Mucosa of descending colon (tissue), 3 donors: ENCODE measurements at regions not wholly inside any gene's neighbourhood (a gene's known extent, or its start where the extent isn't known, plus 50 kb on each side); places are given as distances from the start of the nearest gene placed in this dataset.

ENCODE experiments used
- ATAC-seq: fragments of 200-7000 bp; cut with Tn5 transposase; one replicate; pipeline ENCODE4 v1.9.1; 2020; ENCODE audit warnings: mild to moderate bottlenecking, moderate library complexity
- DNase-seq, 3 donors: peaks; one replicate each; pipeline ENCODE4 v3.0.0-alpha.2; 2020
- H3K36me3 ChIP-seq: fragments of 200-600 bp; one replicate; pipeline ENCODE4 v1.8.0; 2021; ENCODE audit warnings: low read depth, mild to moderate bottlenecking
- H3K4me1 ChIP-seq: fragments of 200-600 bp; one replicate; pipeline ENCODE4 v1.8.0; 2021; ENCODE audit warnings: low read depth, mild to moderate bottlenecking
- H3K4me3 ChIP-seq: fragments of 200-600 bp; one replicate; pipeline ENCODE4 v1.8.0; 2021; ENCODE audit warnings: mild to moderate bottlenecking
- H3K9me3 ChIP-seq: fragments of 200-600 bp; one replicate; pipeline ENCODE4 v1.8.0; 2021; ENCODE audit warnings: mild to moderate bottlenecking
- intact Hi-C, 2 donors: fragments of 100-400 bp; cut with DNase I in 1 of 2; cut with micrococcal nuclease in 1 of 2; formaldehyde crosslinking; loops; one replicate each; pipeline versions ENCODE4 v1.11.0 to v1.11.1; 2022; cut with DNase I, micrococcal nuclease
- TF ChIP-seq, protein P1 (sequence below): fragments of 200-600 bp; IDR thresholded peaks from one replicate; pipeline ENCODE4 v1.8.0; 2022; ENCODE audit warnings: antibody characterized with exemption, mild to moderate bottlenecking
- donor health status: DM: no; HTN: no; CAD: no; lungs with moderate emphysema.
- donor health status: DM: no; HTN: no; CAD: no.
- donor health status: DM: no; HTN: yes; CAD: no.

DNA sequence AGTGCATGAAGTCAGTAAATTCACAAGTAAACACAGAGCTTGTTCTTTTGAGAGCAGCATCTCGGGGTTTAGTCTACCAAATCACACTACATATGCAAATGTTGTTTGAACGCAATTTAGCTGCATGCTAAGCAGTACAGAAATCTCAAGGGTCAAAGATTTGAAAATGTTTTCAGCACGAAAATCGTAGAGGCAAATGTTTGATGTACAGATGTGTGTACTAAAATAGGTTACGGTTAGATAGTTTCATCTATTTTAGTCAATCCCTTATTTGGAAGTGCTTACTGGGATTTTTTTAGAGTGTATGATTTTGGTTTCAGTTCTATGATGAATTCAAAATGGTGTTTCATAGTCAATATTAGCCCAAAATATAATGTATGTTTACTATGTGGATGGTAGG lies 1928.2 kb upstream of the TENM3 start:
- TF ChIP-seq, protein P1, sequence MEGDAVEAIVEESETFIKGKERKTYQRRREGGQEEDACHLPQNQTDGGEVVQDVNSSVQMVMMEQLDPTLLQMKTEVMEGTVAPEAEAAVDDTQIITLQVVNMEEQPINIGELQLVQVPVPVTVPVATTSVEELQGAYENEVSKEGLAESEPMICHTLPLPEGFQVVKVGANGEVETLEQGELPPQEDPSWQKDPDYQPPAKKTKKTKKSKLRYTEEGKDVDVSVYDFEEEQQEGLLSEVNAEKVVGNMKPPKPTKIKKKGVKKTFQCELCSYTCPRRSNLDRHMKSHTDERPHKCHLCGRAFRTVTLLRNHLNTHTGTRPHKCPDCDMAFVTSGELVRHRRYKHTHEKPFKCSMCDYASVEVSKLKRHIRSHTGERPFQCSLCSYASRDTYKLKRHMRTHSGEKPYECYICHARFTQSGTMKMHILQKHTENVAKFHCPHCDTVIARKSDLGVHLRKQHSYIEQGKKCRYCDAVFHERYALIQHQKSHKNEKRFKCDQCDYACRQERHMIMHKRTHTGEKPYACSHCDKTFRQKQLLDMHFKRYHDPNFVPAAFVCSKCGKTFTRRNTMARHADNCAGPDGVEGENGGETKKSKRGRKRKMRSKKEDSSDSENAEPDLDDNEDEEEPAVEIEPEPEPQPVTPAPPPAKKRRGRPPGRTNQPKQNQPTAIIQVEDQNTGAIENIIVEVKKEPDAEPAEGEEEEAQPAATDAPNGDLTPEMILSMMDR = no peak
- intact Hi-C loops = no loop called here
- ATAC-seq (no peak), DNase-seq (no peak)
- Histone ChIP-seq H3K4me1 (no peaks in the 10 kb centered on the region), H3K36me3 (no peaks in the 10 kb centered on the region), H3K4me3 (no peak overlapping the region), H3K9me3 (no peaks in the 10 kb centered on the region)

DNA sequence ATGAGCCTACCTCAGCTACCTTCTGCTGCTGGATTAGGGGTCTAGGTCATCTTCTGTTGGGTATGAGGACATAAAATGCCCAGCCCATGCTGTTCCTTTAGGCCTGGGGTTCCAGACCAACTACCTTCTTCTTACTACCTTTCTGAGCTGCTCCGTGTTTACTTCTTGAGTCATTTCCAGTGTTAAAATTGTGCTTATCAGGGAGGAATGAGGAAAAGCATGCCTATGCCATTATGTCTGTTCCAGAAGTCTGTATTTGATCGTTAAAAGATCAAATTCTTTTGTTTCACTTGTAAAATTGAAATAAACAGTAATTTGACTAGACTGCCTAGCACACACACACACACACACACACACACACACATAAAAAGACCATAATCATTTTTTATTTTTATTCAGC lies 1912.7 kb upstream of the TENM3 start:
- no peak for DNase-seq
- Histone ChIP-seq H3K9me3 (no peaks in the 10 kb centered on the region), H3K4me1 (no peaks in the 10 kb centered on the region), H3K36me3 (no peaks in the 10 kb centered on the region), H3K4me3 (no peak overlapping the region)
- ATAC-seq = no peak
- TF ChIP-seq, protein P1 = no peak
- intact Hi-C loops = no loop called here

DNA sequence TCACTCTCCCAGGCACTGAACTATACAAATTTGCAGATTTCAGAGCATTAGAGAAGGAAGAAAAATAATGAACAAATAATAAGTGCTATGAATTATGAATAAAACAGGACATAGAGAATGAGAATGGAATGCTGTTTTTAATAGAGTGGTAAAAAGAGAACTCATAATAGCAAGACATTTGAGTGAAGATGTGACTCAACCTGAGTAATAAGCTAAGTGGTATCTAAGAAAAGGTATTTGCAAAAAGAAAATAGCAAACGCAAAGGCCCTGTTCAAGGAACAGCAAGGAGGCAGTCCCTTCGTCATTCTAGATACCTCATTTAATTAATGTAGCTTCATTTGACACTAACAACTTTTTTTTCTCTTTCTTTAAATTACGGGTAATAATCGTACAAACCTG lies 1910.0 kb upstream of the TENM3 start:
- Histone ChIP-seq H3K4me3 (no peak overlapping the region), H3K36me3 (no peaks in the 10 kb centered on the region), H3K4me1 (no peaks in the 10 kb centered on the region), H3K9me3 (no peaks in the 10 kb centered on the region)
- no peak for ATAC-seq
- intact Hi-C loops = no loop called here
- DNase-seq = no peak
- TF ChIP-seq, protein P1 = no peak

DNA sequence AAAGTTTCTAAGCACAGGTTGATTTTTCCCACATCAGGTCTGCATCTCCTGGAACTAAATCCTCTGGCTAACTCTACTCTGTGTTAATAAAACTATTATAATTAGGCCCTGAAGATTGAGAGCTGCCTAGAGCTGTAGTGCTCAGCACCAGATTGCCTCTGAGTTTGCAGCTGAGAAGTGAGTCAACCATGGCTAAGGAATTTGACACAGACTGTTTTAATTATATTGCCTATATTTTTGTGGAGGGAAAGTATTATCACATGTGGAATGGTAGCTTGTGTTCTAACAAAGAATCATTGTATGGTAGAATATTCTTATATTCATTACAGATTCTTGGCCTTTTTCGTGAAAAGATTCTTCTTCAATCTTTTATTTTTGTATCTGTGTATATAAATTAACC lies 1907.6 kb upstream of the TENM3 start:
- Histone ChIP-seq H3K4me3 (no peak overlapping the region), H3K36me3 (no peaks in the 10 kb centered on the region), H3K4me1 (no peaks in the 10 kb centered on the region), H3K9me3 (no peaks in the 10 kb centered on the region)
- no peak for DNase-seq
- no peak for ATAC-seq
- TF ChIP-seq, protein P1 = no peak
- intact Hi-C loops = no loop called here

DNA sequence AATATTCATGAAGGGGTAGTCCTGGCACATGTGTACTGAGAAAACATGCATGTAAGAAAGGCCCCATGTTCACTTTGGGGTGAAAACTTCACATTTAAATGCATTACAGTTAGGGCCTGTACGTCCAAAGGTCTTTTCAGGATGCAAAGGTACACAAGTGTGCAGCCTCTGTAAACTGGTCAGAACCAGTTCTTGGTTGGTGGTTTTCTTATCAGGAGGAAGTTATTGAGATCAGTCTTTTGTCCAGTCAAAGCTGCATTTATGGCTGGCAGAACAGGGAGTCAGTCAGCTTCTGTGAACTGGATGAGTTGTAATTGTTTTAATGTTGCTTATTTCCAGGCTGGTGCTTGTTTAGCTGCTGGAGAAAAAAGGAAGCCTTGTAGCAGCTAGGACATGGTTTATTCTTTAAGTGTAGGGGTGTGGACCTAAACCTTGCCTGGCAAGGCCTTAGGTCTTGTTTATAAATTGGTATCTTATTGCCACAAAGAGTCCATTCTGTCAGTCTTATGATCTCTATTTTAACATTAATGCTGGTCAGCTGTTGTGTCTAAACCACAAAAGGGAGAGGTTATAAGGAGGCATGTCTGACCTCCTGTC lies 1906.6 kb upstream of the TENM3 start:
- DNase-seq (no peak), ATAC-seq (peak; percentile 66)
- no peak overlapping the region for H3K4me3 ChIP-seq
- intact Hi-C loops = no loop called here
- no peaks in the 10 kb centered on the region for H3K4me1 ChIP-seq
- H3K36me3 ChIP-seq = no peaks in the 10 kb centered on the region
- no peaks in the 10 kb centered on the region for H3K9me3 ChIP-seq
- TF ChIP-seq, protein P1 = no peak

DNA sequence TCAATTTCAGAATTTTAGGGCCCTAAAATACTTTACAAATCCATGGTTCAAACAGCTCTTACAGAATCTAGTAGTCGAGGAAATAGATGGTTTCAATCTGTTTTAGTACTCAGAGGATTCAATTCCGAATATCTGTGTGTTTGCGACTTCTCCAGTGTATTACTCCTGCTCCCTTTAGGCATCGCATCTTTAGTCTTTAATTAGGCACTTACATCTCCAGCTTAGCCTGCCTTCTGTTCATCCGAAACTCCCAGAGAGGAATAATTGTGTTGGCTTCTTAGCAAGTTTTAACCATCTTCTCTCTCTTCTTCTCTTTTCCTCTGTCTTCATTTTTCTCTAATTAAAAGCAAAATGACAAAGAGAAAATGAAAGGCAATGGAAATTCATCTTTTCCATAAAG lies 1901.3 kb upstream of the TENM3 start:
- Histone ChIP-seq H3K4me3 (no peak overlapping the region), H3K9me3 (no peaks in the 10 kb centered on the region), H3K36me3 (no peaks in the 10 kb centered on the region), H3K4me1 (no peaks in the 10 kb centered on the region)
- intact Hi-C loops = no loop called here
- ATAC-seq (no peak), DNase-seq (no peak)
- TF ChIP-seq, protein P1 = no peak
